Endothelial cell of umbilical vein (primary cell): ENCODE measurements at regions not wholly inside any gene's neighbourhood (a gene's known extent, or its start where the extent isn't known, plus 50 kb on each side); places are given as distances from the start of the nearest gene placed in this dataset.
"Not testable (repeated sequence)": the region's sequence is repeated elsewhere in the genome, so short reads cannot be mapped to it uniquely, and the experiment has no call there.

Source experiments
- BruUV-seq: library from RNA; stranded (reverse); fragments of 400-500 nt; replicated peaks from 2 replicates; lab custom pipeline; 2021; lab: Mats Ljungman, UMichigan
- CTCF ChIA-PET: fragments of 300-600, 350-600 bp; sonication (Branson Sonifier 250); formaldehyde crosslinking; loops from one replicate; lab custom pipeline; 2021; ENCODE audit warnings: antibody characterized with exemption, inconsistent platforms; lab: Charles Lee
- POLR2A ChIA-PET: fragments of 300-600, 350-600 bp; sonication (Branson Sonifier 250); formaldehyde crosslinking; loops from one replicate; lab custom pipeline; 2021; ENCODE audit warnings: antibody characterized with exemption, inconsistent platforms; lab: Charles Lee
- DNase-seq: peaks from one replicate; pipeline ENCODE4 v3.0.0-alpha.2; 2011; ENCODE audit warnings: low read depth, low spot score
- FAIRE-seq: peaks from 2 replicates; lab custom pipeline; 2011; peaks lifted over from hg19 to GRCh38; lab: Jason Lieb, UNC
- H2AFZ ChIP-seq: 2 replicates; pipeline ENCODE4 v1.6.0; 2012; ENCODE audit warnings: low read depth, low read length, control low read depth, inconsistent platforms
- H3K27ac ChIP-seq: 2 replicates; pipeline ENCODE4 v1.5.1; 2011; ENCODE audit warnings: low read depth, mild to moderate bottlenecking, control low read depth, low read length, moderate library complexity; ENCODE audit not compliant: insufficient read depth
- H3K27me3 ChIP-seq, 2 experiments: 2 replicates each; pipeline versions ENCODE4 v1.6.0 to v1.6.1; 2011; ENCODE audit warnings: low read length in 2 of 2, mixed read lengths in 1 of 2; ENCODE audit not compliant: control insufficient read depth in 2 of 2, insufficient read depth in 2 of 2
- H3K36me3 ChIP-seq, 2 experiments: 2 replicates in 1 of 2; 3 replicates in 1 of 2; pipeline ENCODE4 v1.5.1; 2011; ENCODE audit warnings: low read length in 2 of 2, mild to moderate bottlenecking in 1 of 2, moderate library complexity in 1 of 2; ENCODE audit not compliant: control insufficient read depth in 2 of 2, insufficient read depth in 2 of 2; ENCODE audit errors: extremely low read depth in 1 of 2
- H3K4me1 ChIP-seq: 3 replicates; pipeline ENCODE4 v1.5.1; 2011; ENCODE audit warnings: mild to moderate bottlenecking, low read length; ENCODE audit not compliant: control insufficient read depth, insufficient read depth; ENCODE audit errors: extremely low read depth
- H3K4me2 ChIP-seq: 2 replicates; pipeline ENCODE4 v1.6.1; 2011; ENCODE audit warnings: low read length, control low read depth, mixed read lengths; ENCODE audit not compliant: insufficient read depth
- H3K4me3 ChIP-seq, 3 experiments: fragments of 200-600 bp in 1 of 3; sonication (generic), shearing (Covaris generic) in 1 of 3; replicated peaks in 1 of 3; 2 replicates each; pipeline ENCODE4 v1.5.1; 2011 to 2016; ENCODE audit warnings: control low read depth in 3 of 3, low read length in 3 of 3, mild to moderate bottlenecking in 2 of 3, inconsistent platforms in 1 of 3, low read depth in 1 of 3, moderate library complexity in 1 of 3; ENCODE audit not compliant: insufficient read depth in 1 of 3
- H3K79me2 ChIP-seq: 2 replicates; pipeline ENCODE4 v1.6.0; 2012; ENCODE audit warnings: low read length, inconsistent platforms; ENCODE audit not compliant: control insufficient read depth, insufficient read depth
- H3K9ac ChIP-seq: replicated peaks from 2 replicates; pipeline ENCODE3; 2011; ENCODE audit warnings: low read length, control low read depth; ENCODE audit not compliant: insufficient read depth; ENCODE audit errors: extremely low read depth
- H3K9me1 ChIP-seq: replicated peaks from 3 replicates; pipeline ENCODE4 v1.6.0; 2011; ENCODE audit warnings: mild to moderate bottlenecking, low read length; ENCODE audit not compliant: control insufficient read depth, insufficient read depth; ENCODE audit errors: extremely low read depth
- H3K9me3 ChIP-seq: replicated peaks from 2 replicates; pipeline ENCODE4 v1.5.1; 2012; ENCODE audit warnings: low read length, inconsistent platforms; ENCODE audit not compliant: control insufficient read depth, insufficient read depth
- H4K20me1 ChIP-seq: replicated peaks from 2 replicates; pipeline ENCODE3; 2011; ENCODE audit warnings: mild to moderate bottlenecking, low read length; ENCODE audit not compliant: control insufficient read depth, insufficient read depth; ENCODE audit errors: extremely low read depth
- CTCF ChIP-seq, 2 donors: IDR thresholded peaks; 1 replicate in 1 of 2; 2 replicates in 1 of 2; pipeline ENCODE4 v1.5.1; 2011; ENCODE audit warnings: low read length in 2 of 2, mild to moderate bottlenecking in 2 of 2, moderate library complexity in 2 of 2, control low read depth in 1 of 2, inconsistent platforms in 1 of 2, low read depth in 1 of 2; ENCODE audit not compliant: insufficient read depth in 1 of 2; ENCODE audit errors: extremely low read depth in 1 of 2
- EZH2 ChIP-seq: IDR thresholded peaks from 2 replicates; pipeline ENCODE4 v1.6.1; 2012; ENCODE audit warnings: borderline replicate concordance, low read depth, mild to moderate bottlenecking, moderate library complexity, low read length, inconsistent platforms; ENCODE audit not compliant: severe bottlenecking
- FOS ChIP-seq: IDR thresholded peaks from 2 replicates; pipeline ENCODE4 v1.6.1; 2011; ENCODE audit warnings: mild to moderate bottlenecking, low read length, moderate library complexity, borderline replicate concordance; ENCODE audit not compliant: insufficient read depth
- GATA2 ChIP-seq: IDR thresholded peaks from 2 replicates; pipeline ENCODE4 v1.7.0; 2011; ENCODE audit warnings: low read depth, mild to moderate bottlenecking, moderate library complexity, mixed read lengths, low read length; ENCODE audit not compliant: insufficient read length, insufficient read depth
- JUN ChIP-seq: IDR thresholded peaks from 2 replicates; pipeline ENCODE4 v1.6.1; 2011; ENCODE audit warnings: borderline replicate concordance, low read depth; ENCODE audit not compliant: insufficient read length, insufficient read depth
- MAX ChIP-seq: IDR thresholded peaks from 2 replicates; pipeline ENCODE4 v1.6.1; 2011; ENCODE audit not compliant: insufficient read depth, insufficient read length
- MYC ChIP-seq: IDR thresholded peaks from one replicate; pipeline ENCODE4 v1.6.1; 2011; ENCODE audit warnings: mild to moderate bottlenecking, low read depth, low read length
- POLR2A ChIP-seq: IDR thresholded peaks from 2 replicates; pipeline ENCODE4 v1.6.1; 2012; ENCODE audit warnings: low read depth, mild to moderate bottlenecking, control low read depth, low read length
- POLR2AphosphoS5 ChIP-seq: IDR thresholded peaks from 2 replicates; pipeline ENCODE4 v1.6.1; 2012; ENCODE audit warnings: low read depth, mild to moderate bottlenecking, control low read depth, low read length, moderate library complexity; ENCODE audit not compliant: insufficient read depth
- dilution Hi-C: fragments of 300-500 bp; cut with MboI; formaldehyde crosslinking; loops from one replicate; pipeline ENCODE4 v1.15.0; 2019; ENCODE audit warnings: low sequenced_read_pairs; ENCODE audit not compliant: extremely low pct_ligation_motif_present
- intact Hi-C: fragments of 100-400 bp; cut with micrococcal nuclease; formaldehyde crosslinking; loops from one replicate; pipeline ENCODE4 v1.10.0; 2022

GRCh38 chr6:119423996-119424395, 74.4 kb upstream of the MAN1A1 start:
- no peaks in the 10 kb centered on the region for H3K27me3 ChIP-seq
- no TSS peak for BruUV-seq
- ChIA-PET CTCF (no interaction called here), POLR2A (no interaction called here)
- no peaks in the 10 kb centered on the region for H3K9me3 ChIP-seq
- no peaks in the 10 kb centered on the region for H3K4me1 ChIP-seq
- no peak overlapping the region for H2AFZ ChIP-seq
- no peaks in the 10 kb centered on the region for H4K20me1 ChIP-seq
- no peak for TF ChIP-seq CTCF (IDR thresholded peaks at IDR 0.05; ENCODE audit: extremely low read depth in 1 of 2, insufficient read depth in 1 of 2, low read depth in 1 of 2, low read length in 2 of 2)
- TF ChIP-seq POLR2A: no peak
- no peak for TF ChIP-seq MYC
- TF ChIP-seq FOS: no peak
- no peak for TF ChIP-seq JUN
- TF ChIP-seq MAX: no peak
- no peak for TF ChIP-seq EZH2
- TF ChIP-seq POLR2AphosphoS5: no peak
- no peak for TF ChIP-seq GATA2
- no peak overlapping the region for H3K4me3 ChIP-seq
- no peak for DNase-seq
- dilution Hi-C loops (no loop called here), intact Hi-C loops (no loop called here)
- no peak overlapping the region for H3K4me2 ChIP-seq
- FAIRE-seq: no peak
- no peaks in the 10 kb centered on the region for H3K79me2 ChIP-seq
- H3K36me3 ChIP-seq: no peaks in the 10 kb centered on the region
- H3K9me1 ChIP-seq: no peaks in the 10 kb centered on the region
- H3K27ac ChIP-seq: no peak overlapping the region
- no peak overlapping the region for H3K9ac ChIP-seq

GRCh38 chr6:119418084-119418483, 68.5 kb upstream of the MAN1A1 start:
- BruUV-seq, H4K20me1 ChIP-seq, POLR2A ChIA-PET, H3K9me3 ChIP-seq, H3K27ac ChIP-seq, DNase-seq, H3K4me1 ChIP-seq, H3K9ac ChIP-seq, FAIRE-seq, intact Hi-C loops, H3K79me2 ChIP-seq, H3K4me2 ChIP-seq, H3K27me3 ChIP-seq, CTCF ChIA-PET, H3K9me1 ChIP-seq, H3K36me3 ChIP-seq, dilution Hi-C loops, H2AFZ ChIP-seq, H3K4me3 ChIP-seq: not testable (repeated sequence)
